ENCODE measurements at regions not wholly inside any gene's neighbourhood (a gene's known extent, or its start where the extent isn't known, plus 50 kb on each side); places are given as distances from the start of the nearest gene placed in this dataset.

DNA sequence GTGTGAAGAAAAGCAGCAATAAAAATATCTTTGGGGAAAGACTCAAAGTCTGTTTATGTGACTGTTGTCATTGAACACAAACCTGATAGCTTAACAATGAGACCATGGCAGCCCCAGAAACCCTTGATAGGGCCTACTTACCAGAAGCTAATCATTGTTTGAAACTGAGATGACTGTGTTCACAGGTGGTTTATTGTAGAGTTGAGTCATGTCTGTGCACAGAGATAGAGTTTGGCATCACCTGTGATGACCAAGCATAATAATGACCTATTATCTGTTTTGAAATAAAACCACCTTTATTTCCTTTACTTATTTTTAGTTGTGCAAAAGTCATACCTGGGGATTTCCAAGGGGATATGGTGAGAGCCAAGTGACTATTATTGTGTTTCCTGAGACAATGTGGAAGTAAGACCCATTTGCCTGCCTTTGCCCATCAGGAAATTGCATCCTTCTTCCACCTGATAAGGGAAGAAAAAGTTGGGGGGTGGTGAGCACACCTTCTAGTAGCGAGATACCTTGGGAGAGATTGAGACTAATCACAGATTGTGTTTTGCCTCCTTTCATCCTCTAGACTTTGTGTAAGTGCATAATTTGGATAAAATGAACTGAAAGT lies 456.9 kb upstream of the JAG1 start:
- DNase-seq (ENCODE audit: low spot score), result no peak

DNA sequence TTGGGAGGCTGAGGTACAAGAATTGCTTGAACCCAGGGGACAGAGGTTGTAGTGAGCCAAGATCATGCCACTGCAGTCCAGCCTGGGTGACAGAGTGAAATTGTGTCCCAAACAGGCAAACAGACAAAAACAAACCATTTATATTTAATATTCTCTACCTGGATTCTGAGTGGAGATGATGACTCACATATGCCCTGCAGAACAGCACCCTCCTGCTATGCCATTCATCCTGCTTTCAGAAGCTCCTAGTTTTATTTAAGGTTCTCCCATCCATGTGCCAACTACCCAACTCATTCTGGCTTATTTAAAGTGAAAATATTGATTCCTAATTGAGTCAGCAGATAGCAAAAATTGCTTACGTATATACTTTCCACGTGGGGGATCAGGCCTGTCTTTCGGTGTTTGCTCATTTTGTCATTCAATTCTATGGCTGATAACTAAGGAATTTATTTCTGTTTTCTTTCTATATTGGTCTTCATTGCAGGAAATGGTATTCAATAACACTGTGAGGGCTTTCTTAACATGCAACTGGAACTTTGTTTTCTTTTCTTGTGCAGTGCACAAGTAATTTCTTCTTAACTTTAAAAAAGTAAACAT lies 459.1 kb upstream of the JAG1 start:
- DNase-seq (ENCODE audit: low spot score), result no peak

DNA sequence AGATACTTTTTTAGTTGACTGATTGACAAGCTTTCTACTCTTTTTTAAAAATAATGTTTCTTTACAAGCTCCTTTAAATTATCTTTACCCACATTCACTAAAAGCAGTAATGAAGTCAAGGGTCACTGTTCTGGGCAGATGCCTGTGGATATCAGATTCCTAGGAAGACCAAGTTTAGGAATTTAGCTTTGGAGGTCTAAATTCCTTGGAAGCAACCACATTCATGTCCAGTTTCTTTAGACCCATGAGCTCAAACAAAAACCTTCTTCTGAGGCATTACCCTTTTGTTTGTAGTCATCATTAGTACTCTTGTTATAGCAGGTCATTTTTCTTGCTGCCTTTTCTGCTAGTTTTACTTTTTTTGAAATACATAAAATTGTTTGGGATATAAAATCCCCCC lies 462.9 kb upstream of the JAG1 start:
- no peak for DNase-seq (ENCODE audit: low spot score)

DNA sequence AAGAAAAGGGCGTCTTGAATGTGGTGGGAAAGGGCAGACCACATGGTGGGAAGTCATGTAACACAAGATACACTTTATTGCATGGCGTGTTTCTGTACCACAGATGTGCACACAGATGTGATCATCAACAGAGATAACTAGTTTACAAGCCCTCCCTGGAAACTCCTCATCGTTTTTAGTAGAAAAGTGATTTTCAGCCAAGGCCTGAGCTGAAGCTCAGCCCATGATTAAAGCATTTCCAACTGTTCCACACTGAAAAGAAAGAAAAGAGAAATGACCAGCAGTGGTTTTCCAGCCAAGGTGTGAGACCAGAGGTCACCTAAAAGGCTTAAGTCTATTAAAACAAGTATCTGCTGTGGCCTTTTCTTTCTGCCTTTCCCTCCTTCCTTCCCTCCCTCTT lies 463.9 kb upstream of the JAG1 start:
- no peak for DNase-seq (ENCODE audit: low spot score)

DNA sequence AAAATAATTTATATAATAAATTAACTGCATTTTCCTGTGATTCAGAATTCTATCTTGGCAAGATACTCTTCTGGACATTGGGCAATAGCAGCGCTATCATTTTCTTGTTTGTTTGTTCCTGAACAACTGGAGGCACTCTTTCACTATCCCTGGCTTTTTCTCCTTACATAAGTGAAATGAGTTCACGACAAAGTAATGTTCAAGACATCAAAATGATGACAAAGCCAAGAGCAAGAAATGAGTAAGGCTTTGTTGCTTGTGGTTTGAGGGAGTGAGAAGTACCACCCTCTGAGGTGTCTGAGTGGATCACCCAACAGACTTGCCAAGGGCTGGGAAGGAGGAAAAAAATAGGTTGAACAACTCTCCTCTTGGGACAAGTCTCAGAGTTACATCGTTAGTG lies 466.6 kb upstream of the JAG1 start:
- DNase-seq (ENCODE audit: low spot score), result no peak

DNA sequence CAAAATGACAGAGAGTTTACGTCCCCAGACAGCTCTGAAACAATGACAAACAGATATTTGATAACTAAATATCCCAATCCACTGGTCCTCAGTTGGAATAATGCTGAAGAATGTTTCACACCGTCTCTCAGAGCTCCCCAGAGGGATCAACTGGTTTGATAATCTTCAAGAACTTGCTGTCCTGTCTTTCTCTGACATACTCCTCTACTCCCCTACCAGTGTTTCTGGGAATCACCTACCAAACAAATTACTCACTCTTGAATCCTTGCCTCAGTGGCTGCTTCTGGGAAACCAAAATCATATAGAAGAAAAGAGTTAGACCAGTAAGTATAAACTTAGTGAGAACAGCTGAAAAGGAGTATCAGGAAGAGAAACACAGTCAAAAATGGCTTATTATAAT lies 469.7 kb upstream of the JAG1 start:
- DNase-seq (ENCODE audit: low spot score), result no peak

DNA sequence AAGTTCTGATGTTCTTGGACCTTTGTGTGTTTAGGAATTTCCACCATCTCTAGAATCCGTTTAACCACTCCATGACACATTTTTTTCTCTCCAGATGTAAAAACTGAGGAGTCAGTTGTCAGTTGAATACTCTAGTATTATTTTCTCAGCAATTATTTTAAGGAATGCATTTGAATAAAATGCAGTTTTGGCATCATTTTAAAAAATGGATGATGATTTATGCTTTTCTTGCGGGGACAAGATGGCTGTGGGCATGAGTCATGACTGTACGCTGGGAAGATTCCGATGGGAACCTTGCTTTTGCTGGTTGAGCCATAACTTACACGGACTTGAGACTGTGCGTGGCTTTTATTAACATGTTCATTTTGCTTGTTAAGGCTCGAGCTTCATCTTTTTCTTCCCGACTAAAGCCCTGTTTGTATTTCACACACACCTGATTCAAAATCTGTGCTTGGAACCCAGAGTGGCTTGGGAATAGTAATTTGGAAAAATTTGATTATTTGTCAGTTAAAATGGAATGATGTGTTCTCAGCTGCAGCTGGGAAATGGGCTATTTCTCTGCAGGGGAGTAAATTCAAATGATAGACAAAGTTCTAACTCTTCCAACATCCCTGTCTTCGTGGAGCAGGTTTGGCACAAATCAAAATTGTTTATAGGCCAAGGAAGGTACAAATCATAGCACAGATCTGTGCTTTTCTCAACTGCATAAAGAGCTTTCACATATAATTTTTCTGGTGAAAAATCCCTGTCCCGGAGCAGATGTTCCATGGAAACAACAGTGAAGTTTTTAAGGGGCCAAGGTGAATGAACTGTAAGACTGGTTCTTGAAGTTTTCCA lies 470.5 kb upstream of the JAG1 start:
- DNase-seq (ENCODE audit: low spot score), result no peak

DNA sequence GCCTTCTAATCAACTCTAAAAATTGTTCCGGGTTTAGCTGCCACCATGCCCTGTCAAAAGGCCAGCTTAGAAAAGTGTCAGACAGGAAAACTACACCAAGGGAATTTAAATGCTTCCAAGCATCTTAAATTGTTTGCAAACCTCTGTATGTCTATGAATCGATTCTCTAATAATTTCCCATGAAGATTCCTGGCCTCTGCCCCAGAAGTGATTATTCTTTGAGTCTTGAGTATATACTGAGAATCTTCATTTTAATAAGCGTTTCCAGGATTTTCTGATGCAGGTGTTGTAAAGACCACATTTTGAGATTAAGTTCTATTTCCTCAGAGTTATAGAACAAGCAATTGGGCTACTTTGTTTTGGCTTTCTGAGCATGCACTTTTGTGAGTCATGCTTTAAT lies 471.8 kb upstream of the JAG1 start:
- DNase-seq (ENCODE audit: low spot score), result no peak

DNA sequence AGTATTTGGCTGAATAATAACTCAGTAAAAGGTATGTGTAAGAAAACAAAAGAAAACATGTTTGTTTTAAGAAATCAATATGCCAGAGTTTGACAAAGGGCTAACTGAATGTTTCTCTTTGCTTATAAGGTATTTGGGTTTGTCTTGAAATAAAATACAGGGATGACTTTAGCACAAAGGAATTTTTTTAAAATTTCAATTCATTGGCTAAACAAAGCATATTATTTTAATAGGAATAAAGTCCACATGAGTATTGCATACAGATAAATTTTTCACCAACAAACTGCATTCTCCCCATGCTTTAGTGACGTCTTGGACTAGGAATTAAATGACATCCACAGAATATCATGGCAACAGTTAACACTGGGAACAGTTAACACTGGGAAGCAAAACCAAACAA lies 480.0 kb upstream of the JAG1 start:
- no peak for DNase-seq (ENCODE audit: low spot score)

DNA sequence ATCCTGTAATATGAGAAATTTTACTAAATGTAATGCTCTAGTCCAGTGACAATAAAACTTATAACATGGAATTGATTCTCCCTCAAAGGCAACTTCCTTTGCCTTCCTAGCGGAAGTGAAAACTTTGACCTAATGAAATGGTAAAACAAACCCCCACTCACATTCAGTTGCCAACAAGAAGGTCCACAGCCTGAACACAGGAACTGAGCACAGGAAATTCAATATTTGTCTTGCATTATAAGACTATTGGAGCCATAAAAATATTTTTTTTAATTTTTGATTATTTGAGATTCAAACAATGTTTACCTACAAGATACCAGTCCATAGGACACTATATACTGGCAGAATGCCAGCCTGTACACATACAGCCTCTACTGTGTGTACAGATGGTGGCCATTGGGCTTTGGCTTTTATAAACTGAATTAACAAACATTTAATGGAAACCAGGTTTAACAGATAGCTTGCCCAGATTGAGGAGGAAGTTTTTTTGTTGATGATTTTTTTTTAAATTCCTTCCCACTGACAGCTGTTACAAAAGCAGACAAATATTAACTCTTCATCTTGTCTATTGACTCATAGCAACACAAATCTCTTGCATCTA lies 481.5 kb upstream of the JAG1 start:
- no peak for DNase-seq (ENCODE audit: low spot score)

DNA sequence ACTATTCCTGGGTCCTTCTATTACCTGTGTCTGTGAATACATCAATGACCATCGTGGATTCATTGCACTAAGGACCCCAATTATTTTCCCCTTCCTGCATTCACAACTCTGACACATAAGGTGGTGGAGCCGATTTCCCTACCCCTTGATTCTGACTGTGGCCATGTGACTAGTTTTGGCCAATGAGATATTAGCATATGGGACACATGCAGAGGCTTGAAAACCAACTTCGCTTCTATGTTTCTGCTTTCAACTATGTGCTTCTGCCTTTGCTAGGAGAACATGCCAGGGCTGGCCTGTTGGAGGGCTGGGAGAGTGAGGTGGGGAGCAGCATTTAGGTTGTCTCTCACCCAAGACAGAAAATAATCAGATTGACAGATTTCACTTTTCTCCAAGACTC lies 483.1 kb upstream of the JAG1 start:
- DNase-seq (ENCODE audit: low spot score), result no peak

DNA sequence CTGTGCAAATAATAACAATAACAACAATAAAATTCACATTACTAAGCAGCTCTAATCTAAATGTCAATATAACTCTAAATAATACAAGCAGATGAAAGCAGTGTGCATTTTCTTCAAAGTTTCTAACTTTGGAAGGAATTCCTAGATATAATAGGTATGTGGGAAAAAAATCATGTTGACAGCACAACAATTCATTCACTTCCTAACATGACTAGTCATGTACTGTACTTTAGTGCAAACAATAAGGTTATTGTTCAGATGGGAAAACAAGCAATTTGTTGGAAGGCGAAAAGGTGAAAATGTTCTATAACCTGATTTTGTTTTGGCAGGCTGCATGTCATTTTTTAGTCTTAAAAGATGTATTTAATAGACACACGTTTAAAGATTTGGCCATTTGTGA lies 484.3 kb upstream of the JAG1 start:
- no peak for DNase-seq (ENCODE audit: low spot score)

DNA sequence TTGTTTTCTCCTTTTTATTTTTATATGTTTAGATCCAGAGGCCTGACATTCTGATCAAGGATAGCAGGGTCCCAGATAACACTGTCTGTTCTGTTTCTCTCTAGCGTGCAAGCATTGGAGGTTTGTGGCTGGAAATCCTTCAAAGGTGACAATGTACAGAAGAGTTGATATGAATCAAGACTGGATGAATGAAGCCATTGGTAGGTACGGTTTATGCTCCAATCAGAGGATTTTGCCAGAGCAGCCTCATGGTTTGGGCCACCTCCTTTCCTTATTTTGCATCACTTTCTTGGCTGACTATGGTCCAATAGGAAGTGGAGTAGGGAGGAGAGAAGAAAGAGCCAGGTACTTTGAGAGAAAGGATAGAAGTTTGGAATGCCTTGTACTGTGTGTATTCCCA lies 484.8 kb upstream of the JAG1 start:
- no peak for DNase-seq (ENCODE audit: low spot score)

DNA sequence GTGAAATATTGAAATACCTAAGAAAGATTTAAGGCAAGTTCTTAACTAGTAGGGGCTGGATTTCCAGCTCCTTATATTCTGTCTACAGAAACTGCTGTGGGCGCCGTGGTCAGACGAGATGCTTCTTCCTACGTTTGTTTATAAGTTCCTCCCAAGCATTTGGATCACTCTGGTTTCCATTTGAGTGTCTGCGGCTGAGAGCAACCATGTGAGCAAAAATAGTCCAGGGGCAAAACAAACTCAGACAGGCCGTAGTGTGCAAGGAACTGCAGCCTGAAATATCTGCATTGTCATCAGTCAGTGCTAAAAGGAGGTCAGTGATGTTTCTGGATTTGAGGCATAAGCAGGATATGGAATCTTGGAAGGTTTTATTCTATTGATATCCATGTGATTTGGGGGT lies 485.9 kb upstream of the JAG1 start:
- no peak for DNase-seq (ENCODE audit: low spot score)

DNA sequence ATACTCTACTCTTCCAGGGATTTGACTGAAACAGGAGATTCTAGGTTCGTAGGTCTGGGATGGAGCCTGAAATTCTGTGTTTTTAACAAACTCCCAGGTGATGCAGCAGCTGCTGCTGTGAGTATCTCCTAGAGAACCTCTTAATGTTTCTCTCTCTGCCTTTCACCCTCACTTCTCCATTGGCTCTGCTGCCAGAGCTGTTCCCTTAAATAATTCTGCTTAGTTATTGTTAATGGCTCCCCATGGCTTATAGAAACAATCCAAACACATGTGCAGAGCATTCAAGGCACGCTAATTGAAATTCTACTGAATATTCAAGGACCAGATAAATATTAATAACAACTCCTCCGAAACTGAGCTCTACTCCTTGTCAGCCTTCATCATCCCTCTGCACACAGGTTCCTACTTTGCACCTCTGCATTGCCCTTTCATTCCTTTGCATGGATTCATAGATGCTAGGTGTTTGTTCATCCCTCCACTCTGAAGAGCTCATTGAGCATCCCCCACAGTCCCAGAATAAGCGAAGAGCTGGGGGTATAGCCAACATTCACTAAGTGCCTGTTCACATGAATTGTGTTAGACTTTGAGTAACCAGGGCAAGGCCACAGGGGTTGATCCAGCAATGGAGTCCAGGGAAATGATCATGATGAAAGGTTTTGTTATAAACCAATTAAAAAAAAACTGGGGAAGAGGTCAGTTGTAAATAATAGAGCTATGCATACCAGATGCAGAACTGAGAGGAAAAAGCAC lies 488.4 kb upstream of the JAG1 start:
- DNase-seq (ENCODE audit: low spot score), result no peak

DNA sequence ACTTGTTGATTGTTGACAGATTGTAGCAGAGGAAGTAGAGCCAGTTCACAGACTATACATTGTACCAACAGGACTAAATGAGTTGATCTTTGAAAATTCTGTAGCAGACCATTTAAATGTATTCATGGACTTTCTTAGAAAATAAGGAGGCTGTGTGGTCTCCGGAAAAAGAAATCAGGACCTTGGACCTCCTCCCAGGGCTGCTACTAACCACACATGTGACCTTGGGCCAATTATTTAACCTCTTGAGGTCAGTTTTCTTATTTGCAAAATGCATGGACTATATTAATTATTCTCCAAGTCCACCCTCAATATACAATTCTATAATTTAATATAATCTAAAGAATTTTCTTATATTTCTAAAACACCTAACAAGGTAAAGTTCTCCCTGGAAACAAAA lies 492.0 kb upstream of the JAG1 start:
- no peak for DNase-seq (ENCODE audit: low spot score)

DNA sequence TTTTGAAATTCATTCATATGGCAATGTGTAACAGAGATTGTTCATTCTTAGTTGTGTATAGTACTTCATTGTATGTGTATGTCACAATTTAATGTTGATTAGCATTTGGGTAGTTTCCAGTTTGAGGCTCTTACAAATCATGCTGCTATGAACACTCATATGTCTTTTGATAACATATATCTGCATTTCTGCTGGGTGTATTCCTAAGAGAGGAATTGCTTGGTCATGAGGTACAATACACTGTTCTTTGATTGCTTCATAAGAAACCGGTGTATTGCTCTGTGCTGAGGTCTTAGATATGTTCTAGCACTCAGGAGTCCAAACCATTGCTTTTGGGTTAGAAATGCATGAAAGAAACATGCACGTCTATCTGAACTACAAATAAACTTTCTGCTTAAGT lies 492.9 kb upstream of the JAG1 start:
- DNase-seq (ENCODE audit: low spot score), result no peak

DNA sequence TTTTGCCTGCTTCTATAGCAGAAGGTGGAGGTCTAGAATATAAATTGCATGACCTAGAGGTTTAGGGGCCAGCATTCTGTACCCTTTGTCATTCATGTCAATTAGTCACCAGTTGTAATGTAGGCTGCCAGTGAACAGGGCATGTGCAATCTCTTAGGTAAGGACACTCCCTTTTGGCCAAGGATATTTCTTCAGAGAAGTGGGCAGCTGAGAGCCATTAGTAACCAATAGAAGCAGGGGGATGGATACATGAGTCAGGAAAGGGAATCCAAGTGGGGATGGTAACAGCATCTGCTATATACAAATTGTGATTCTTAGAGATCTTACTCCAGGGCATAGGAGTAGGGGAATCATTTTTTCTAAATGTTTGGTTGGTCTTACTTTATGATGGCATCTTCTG lies 494.2 kb upstream of the JAG1 start:
- DNase-seq (ENCODE audit: low spot score), result no peak

DNA sequence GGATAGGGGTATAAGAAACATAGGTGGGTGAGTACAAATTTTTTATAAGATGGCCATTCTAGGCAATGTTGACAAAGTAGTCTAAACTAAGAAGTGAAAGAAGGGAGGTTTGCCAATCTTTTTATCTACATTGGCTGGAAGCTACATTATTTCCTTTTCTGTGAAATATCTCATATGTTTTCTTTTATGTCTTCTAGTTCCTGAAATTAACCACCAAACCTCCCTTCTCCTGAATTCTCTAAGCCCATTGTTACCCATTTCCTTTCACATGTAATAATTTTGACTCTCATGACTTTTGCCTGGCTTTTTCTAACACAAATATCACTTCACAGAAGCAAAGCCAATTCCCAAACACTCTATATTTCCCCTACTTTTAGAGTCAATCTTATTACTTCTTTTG lies 496.2 kb upstream of the JAG1 start:
- no peak for DNase-seq (ENCODE audit: low spot score)

DNA sequence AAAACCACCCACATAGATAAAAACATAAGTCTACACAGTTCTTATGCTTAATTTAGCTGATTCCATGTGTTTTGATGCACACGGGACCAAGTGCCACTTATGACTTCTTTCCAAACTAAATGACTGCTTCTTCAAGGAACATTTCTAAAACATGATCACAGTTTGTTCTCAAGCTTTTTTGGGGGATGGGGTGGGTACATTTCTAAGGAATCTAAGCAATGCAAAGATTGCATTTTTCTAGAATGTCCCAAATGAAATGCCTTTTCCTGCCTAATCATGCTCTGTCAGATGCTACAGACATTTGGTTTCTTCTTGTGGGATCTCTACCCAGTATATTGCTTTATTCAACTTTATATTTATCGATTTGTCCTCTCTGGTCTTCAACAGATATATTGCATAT lies 496.8 kb upstream of the JAG1 start:
- DNase-seq (ENCODE audit: low spot score), result no peak

DNA sequence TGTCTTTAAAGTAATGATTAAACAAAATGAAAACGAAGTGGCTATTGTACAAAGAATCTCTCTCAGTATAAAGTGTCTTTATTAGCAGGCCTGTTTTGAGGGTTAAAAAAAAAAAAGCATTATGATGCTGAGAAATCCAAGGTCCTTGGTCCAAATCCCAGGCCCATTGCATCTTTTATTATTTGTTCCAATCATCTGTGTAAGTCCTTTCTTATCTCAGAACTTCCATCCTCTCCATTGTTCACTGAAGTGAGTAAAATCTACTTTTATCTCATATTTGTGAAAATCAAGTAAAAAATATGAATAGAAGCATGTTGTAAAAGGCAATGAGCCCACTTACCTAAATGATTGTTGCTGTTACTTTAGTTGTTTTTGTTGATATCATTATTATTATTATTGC lies 499.1 kb upstream of the JAG1 start:
- no peak for DNase-seq (ENCODE audit: low spot score)

DNA sequence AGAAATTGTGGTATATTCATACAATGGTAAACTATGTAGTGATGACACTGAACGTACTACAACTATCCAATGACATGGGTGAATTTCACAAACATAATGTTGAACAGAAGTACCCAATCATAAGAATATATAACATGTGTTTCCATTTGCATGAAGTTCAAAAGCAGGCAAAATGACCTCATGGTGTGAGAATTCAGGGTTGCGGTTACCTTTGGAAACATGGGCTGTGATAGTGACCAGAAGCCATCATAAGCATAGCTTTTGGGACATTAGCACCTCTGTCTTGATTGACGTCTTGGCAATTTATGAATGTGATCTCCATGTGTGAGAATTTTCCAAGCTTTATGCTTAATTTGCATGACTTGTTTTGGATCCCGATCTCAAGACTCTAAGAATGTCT lies 500.1 kb upstream of the JAG1 start:
- no peak for DNase-seq (ENCODE audit: low spot score)

DNA sequence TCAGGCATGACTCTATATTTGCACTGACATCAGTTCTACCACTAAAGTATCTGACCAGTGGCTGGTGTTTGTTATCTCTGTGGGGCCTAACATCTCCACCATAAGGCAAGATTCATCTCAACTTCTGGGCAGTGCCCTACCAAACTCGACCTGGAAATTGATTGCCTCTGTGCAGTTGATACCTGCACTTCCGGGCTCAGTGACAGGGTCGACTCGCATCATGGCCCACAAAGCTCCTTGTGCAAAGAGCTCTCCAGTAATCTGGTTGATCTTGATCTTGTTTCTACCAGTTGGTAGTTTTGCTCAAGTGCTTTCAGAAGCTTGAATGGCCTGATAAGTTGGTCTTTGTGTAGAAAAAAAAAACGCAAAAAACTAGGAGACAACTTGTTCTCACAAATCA lies 501.1 kb upstream of the JAG1 start:
- no peak for DNase-seq (ENCODE audit: low spot score)

Data from HuH-7 (cell line).